B cell (primary cell): ENCODE measurements at regions not wholly inside any gene's neighbourhood (a gene's known extent, or its start where the extent isn't known, plus 50 kb on each side); places are given as distances from the start of the nearest gene placed in this dataset.

Experiments used
- ATAC-seq: fragments of 200-7000 bp; cut with Tn5 transposase; one replicate; pipeline ENCODE4 v1.10.0; 2021; ENCODE audit warnings: low read depth, mild to moderate bottlenecking, moderate number of reproducible peaks, moderate library complexity
- CTCF ChIA-PET: fragments of 350-600 bp; sonication (Branson Sonifier 250); formaldehyde crosslinking; loops from one replicate; lab custom pipeline; 2021; ENCODE audit warnings: antibody characterized with exemption, inconsistent platforms; lab: Charles Lee
- POLR2A ChIA-PET: fragments of 350-600 bp; sonication (Branson Sonifier 250); formaldehyde crosslinking; loops from one replicate; lab custom pipeline; 2021; ENCODE audit warnings: antibody characterized with exemption; lab: Charles Lee
- DNase-seq: peaks from one replicate; pipeline ENCODE4 v3.0.0; 2013
- H2AFZ ChIP-seq: 2 replicates; pipeline ENCODE4 v1.6.1; 2012; ENCODE audit warnings: mild to moderate bottlenecking, low read depth, low read length; ENCODE audit not compliant: insufficient read depth, poor library complexity, severe bottlenecking
- H3K27ac ChIP-seq, 2 donors: 1 replicate in 1 of 2; 2 replicates in 1 of 2; pipeline ENCODE4 v1.5.1; 2012 to 2013; ENCODE audit warnings: low read length in 2 of 2, mild to moderate bottlenecking in 2 of 2, moderate library complexity in 1 of 2
- H3K27me3 ChIP-seq, 4 experiments: fragments of 200-600 bp in 1 of 4; sonication (generic) in 1 of 4; replicated peaks in 1 of 4; 1 replicate in 2 of 4; 2 replicates in 2 of 4; pipeline versions ENCODE4 v1.6.1 to v1.7.0; 2013 to 2016; ENCODE audit warnings: low read length in 3 of 4, mild to moderate bottlenecking in 2 of 4, mixed read lengths in 1 of 4, moderate library complexity in 1 of 4; ENCODE audit not compliant: insufficient read depth in 4 of 4, control insufficient read depth in 3 of 4; ENCODE audit errors: control extremely low read depth in 1 of 4
- H3K36me3 ChIP-seq, 2 experiments: replicated peaks in 1 of 2; 1 replicate in 1 of 2; 2 replicates in 1 of 2; pipeline versions ENCODE4 v1.6.1 to v1.7.1; 2013; ENCODE audit warnings: low read length in 1 of 2; ENCODE audit not compliant: insufficient read depth in 2 of 2, control insufficient read depth in 1 of 2; ENCODE audit errors: control extremely low read depth in 1 of 2, extremely low read depth in 1 of 2
- H3K4me1 ChIP-seq, 2 donors: fragments of 200-600 bp in 1 of 2; sonication (generic) in 1 of 2; 1 replicate in 1 of 2; 2 replicates in 1 of 2; pipeline versions ENCODE4 v1.5.1 to v1.6.1; 2013 to 2017; ENCODE audit warnings: low read length in 2 of 2; ENCODE audit not compliant: control insufficient read depth in 2 of 2, insufficient read depth in 2 of 2
- H3K4me2 ChIP-seq: replicated peaks from 2 replicates; pipeline ENCODE3; 2012; ENCODE audit warnings: mild to moderate bottlenecking, low read depth, low read length; ENCODE audit not compliant: poor library complexity, severe bottlenecking
- H3K4me3 ChIP-seq, 5 experiments: fragments of 200-600 bp in 1 of 5; sonication (generic) in 1 of 5; 1 replicate in 3 of 5; 2 replicates in 2 of 5; pipeline versions ENCODE4 v1.5.1 to v1.7.0; 2011 to 2016; ENCODE audit warnings: low read length in 4 of 5, mild to moderate bottlenecking in 4 of 5, low read depth in 2 of 5, control low read depth in 1 of 5, moderate library complexity in 1 of 5; ENCODE audit not compliant: insufficient read depth in 1 of 5; ENCODE audit errors: control extremely low read depth in 1 of 5, extremely low read depth in 1 of 5
- H3K79me2 ChIP-seq: fragments of 200-600 bp; sonication (generic); one replicate; pipeline ENCODE4 v1.6.0; 2016; ENCODE audit warnings: low read length; ENCODE audit not compliant: control insufficient read depth, insufficient read depth
- H3K9ac ChIP-seq: fragments of 200-600 bp; sonication (generic); 2 replicates; pipeline ENCODE4 v1.6.1; 2017; ENCODE audit warnings: mild to moderate bottlenecking, low read length, moderate library complexity
- H3K9me3 ChIP-seq, 3 donors: one replicate each; pipeline versions ENCODE4 v1.6.1 to v1.7.1; 2013; ENCODE audit warnings: low read length in 2 of 3; ENCODE audit not compliant: control insufficient read depth in 2 of 3, insufficient read depth in 1 of 3; ENCODE audit errors: control extremely low read depth in 1 of 3
- H4K20me1 ChIP-seq: 2 replicates; pipeline ENCODE4 v1.6.0; 2012; ENCODE audit warnings: mild to moderate bottlenecking, low read length; ENCODE audit not compliant: insufficient read depth, control insufficient read depth, poor library complexity, severe bottlenecking
- H3K27ac Mint-ChIP-seq: one replicate; pipeline ENCODE4 v1.8.0; 2021; ENCODE audit warnings: mixed read lengths
- H3K27me3 Mint-ChIP-seq: one replicate; pipeline ENCODE4 v1.8.0; 2021; ENCODE audit warnings: mixed read lengths
- H3K4me1 Mint-ChIP-seq: one replicate; pipeline ENCODE4 v1.8.0; 2021; ENCODE audit warnings: mixed read lengths
- H3K4me3 Mint-ChIP-seq: one replicate; pipeline ENCODE4 v1.8.0; 2021; ENCODE audit warnings: mixed read lengths
- H3K9me3 Mint-ChIP-seq: one replicate; pipeline ENCODE4 v1.8.0; 2022; ENCODE audit warnings: mixed read lengths; ENCODE audit not compliant: insufficient read depth
- CTCF ChIP-seq: fragments of 200-600 bp; IDR thresholded peaks from one replicate; pipeline ENCODE4 v1.8.0; 2022; ENCODE audit warnings: antibody characterized with exemption, mild to moderate bottlenecking
- EZH2 ChIP-seq: IDR thresholded peaks from 2 replicates; pipeline ENCODE4 v1.6.1; 2012; ENCODE audit warnings: borderline replicate concordance, low read depth, mild to moderate bottlenecking, moderate library complexity, low read length; ENCODE audit not compliant: insufficient read depth, poor library complexity, severe bottlenecking
- WGBS: methylation state at CpG from one replicate; pipeline ENCODE4 v1.1.5; 2013; ENCODE audit warnings: missing lambda C conversion rate; ENCODE audit not compliant: insufficient coverage; 5-methylcytosine and 5-hydroxymethylcytosine counted together
- intact Hi-C: fragments of 100-400 bp; cut with micrococcal nuclease; formaldehyde crosslinking; loops from one replicate; pipeline ENCODE4 v1.10.0; 2022

GRCh38 chr1:38267037-38268036 is 220.7 kb upstream of the POU3F1 start:
- Histone ChIP-seq H3K9me3 (no peaks in the 10 kb centered on the region), H3K4me2 (no peak overlapping the region), H3K27ac (no peak overlapping the region), H3K27me3 (peaks cover 0 to 17% (median 2%) of the 10 kb centered on the region in 4 experiments), H2AFZ (no peak overlapping the region), H3K9ac (no peak overlapping the region), H4K20me1 (no peaks in the 10 kb centered on the region), H3K4me1 (no peaks in the 10 kb centered on the region), H3K79me2 (no peaks in the 10 kb centered on the region), H3K4me3 (no peak overlapping the region), H3K36me3 (no peaks in the 10 kb centered on the region)
- H3K27ac Mint-ChIP-seq: no peak overlapping the region
- no peaks in the 10 kb centered on the region for H3K4me1 Mint-ChIP-seq
- H3K27me3 Mint-ChIP-seq: peaks cover 29% of the 10 kb centered on the region
- DNase-seq (no peak), ATAC-seq (no peak)
- no peak for TF ChIP-seq EZH2
- WGBS: 77% methylated on average over 5 of the region's 7 CpGs
- intact Hi-C loops: no loop called here
- no peaks in the 10 kb centered on the region for H3K9me3 Mint-ChIP-seq
- POLR2A ChIA-PET: no interaction called here
- H3K4me3 Mint-ChIP-seq: no peak overlapping the region
- CTCF ChIA-PET: no interaction called here

GRCh38 chr1:38266197-38266520 is 219.6 kb upstream of the POU3F1 start:
- no peaks in the 10 kb centered on the region for H3K9me3 ChIP-seq
- ATAC-seq (no peak), DNase-seq (no peak)
- Mint-ChIP-seq H3K4me3 (no peak overlapping the region), H3K27me3 (peaks cover 24% of the 10 kb centered on the region), H3K27ac (no peak overlapping the region), H3K9me3 (no peaks in the 10 kb centered on the region), H3K4me1 (no peaks in the 10 kb centered on the region)
- WGBS: 90% methylated on average over 2 of the region's 5 CpGs
- H3K27me3 ChIP-seq: peaks cover 0 to 11% (median 3%) of the 10 kb centered on the region in 4 experiments
- H3K9ac ChIP-seq: no peak overlapping the region
- intact Hi-C loops: no loop called here
- H3K36me3 ChIP-seq: no peaks in the 10 kb centered on the region
- TF ChIP-seq CTCF (no peak), EZH2 (no peak)
- ChIA-PET POLR2A (no interaction called here), CTCF (no interaction called here)
- no peaks in the 10 kb centered on the region for H3K4me1 ChIP-seq
- no peak overlapping the region for H2AFZ ChIP-seq
- no peaks in the 10 kb centered on the region for H4K20me1 ChIP-seq
- H3K4me3 ChIP-seq: no peak overlapping the region
- no peaks in the 10 kb centered on the region for H3K79me2 ChIP-seq
- H3K27ac ChIP-seq: no peak overlapping the region
- no peak overlapping the region for H3K4me2 ChIP-seq
